Small intestine (tissue), 7 donors: ENCODE measurements at regions not wholly inside any gene's neighbourhood (a gene's known extent, or its start where the extent isn't known, plus 50 kb on each side); places are given as distances from the start of the nearest gene placed in this dataset.

Experiments
- DNase-seq, 2 donors: peaks; one replicate each; pipeline versions ENCODE4 v3.0.0 to v3.0.0-alpha.2; 2013
- FAIRE-seq: peaks from 2 replicates; lab custom pipeline; 2012; peaks lifted over from hg19 to GRCh38; lab: Jason Lieb, UNC
- H3K27ac ChIP-seq, 3 donors: one replicate each; pipeline ENCODE4 v1.5.1; 2013; ENCODE audit warnings: low read length in 2 of 3, mild to moderate bottlenecking in 2 of 3, control low read depth in 1 of 3, inconsistent platforms in 1 of 3, low read depth in 1 of 3, moderate library complexity in 1 of 3
- H3K27me3 ChIP-seq, 3 donors: one replicate each; pipeline ENCODE4 v1.6.1; 2013; ENCODE audit warnings: low read length in 3 of 3, inconsistent platforms in 1 of 3; ENCODE audit not compliant: control insufficient read depth in 3 of 3, insufficient read depth in 3 of 3
- H3K36me3 ChIP-seq, 3 donors: one replicate each; pipeline ENCODE4 v1.6.1; 2013; ENCODE audit warnings: low read length in 3 of 3, inconsistent platforms in 1 of 3, low read depth in 1 of 3, mild to moderate bottlenecking in 1 of 3, moderate library complexity in 1 of 3; ENCODE audit not compliant: control insufficient read depth in 3 of 3, insufficient read depth in 2 of 3
- H3K4me1 ChIP-seq, 3 donors: one replicate each; pipeline ENCODE4 v1.6.1; 2013; ENCODE audit warnings: low read length in 2 of 3, inconsistent platforms in 1 of 3, low read depth in 1 of 3, mild to moderate bottlenecking in 1 of 3, moderate library complexity in 1 of 3; ENCODE audit not compliant: control insufficient read depth in 3 of 3, insufficient read depth in 2 of 3
- H3K4me3 ChIP-seq, 3 donors: one replicate each; pipeline ENCODE4 v1.5.1; 2013; ENCODE audit warnings: low read length in 3 of 3, control low read depth in 1 of 3, inconsistent platforms in 1 of 3, low read depth in 1 of 3, mild to moderate bottlenecking in 1 of 3, moderate library complexity in 1 of 3
- H3K9me3 ChIP-seq, 2 donors: one replicate each; pipeline ENCODE4 v1.6.1; 2013; ENCODE audit warnings: low read depth in 1 of 2, low read length in 1 of 2; ENCODE audit not compliant: control insufficient read depth in 2 of 2, insufficient read depth in 1 of 2
- WGBS, 3 donors: extraction: QIAGEN DNeasy Blood & Tissue Kit; methylation state at CpG; one replicate each; pipeline ENCODE4 v1.1.7; 2013; 5-methylcytosine and 5-hydroxymethylcytosine counted together
- donor health status: healthy with polysubstance abuse.
- donor health status: control.
- donor health status: control.
- donor health status: Bipolar disorder and iron deficiency.
- donor health status: healthy.

- DNase-seq (no peak), FAIRE-seq (no peak)
- H3K4me3 ChIP-seq, result no peak overlapping the region
- H3K4me1 ChIP-seq, result no peaks in the 10 kb centered on the region
- WGBS, 3 donors, result 63 to 82% (median 71%) methylated on average over 1 of the region's 1 CpG
- no peaks in the 10 kb centered on the region for H3K27me3 ChIP-seq
- H3K36me3 ChIP-seq, result no peaks in the 10 kb centered on the region
- peaks cover 0 to 5% of the 10 kb centered on the region in 2 donors for H3K9me3 ChIP-seq
- no peak overlapping the region for H3K27ac ChIP-seq
Measured at GRCh38 chr10:4448030-4448429, 378.0 kb upstream of the AKR1E2 start.

DNA sequence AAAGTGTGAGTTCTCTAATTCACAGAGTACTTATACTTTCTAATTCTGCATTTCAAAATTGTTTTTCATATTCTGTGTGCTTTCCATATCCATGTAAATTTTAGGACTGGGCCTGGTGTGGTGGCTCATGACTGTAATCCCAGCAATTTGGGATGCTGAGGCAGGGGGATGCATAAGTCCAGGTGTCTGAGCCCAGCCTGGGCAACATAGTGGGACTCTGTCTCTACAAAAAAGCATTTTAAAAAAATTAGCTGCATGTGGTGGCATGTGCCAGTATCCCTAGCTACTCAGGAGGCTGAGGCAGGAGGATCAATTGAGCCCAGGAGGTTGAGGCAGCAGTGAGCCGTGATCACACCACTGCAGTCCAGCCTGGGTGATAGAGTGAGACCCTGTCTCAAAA is 382.6 kb upstream of the AKR1E2 start:
- Histone ChIP-seq H3K9me3 (peaks cover 0 to 5% of the 10 kb centered on the region in 2 donors), H3K36me3 (no peaks in the 10 kb centered on the region), H3K4me1 (no peaks in the 10 kb centered on the region), H3K27ac (no peak overlapping the region), H3K27me3 (no peaks in the 10 kb centered on the region), H3K4me3 (no peak overlapping the region)
- WGBS, 3 donors, result 82 to 96% (median 90%) methylated on average over 1 of the region's 1 CpG
- FAIRE-seq (no peak), DNase-seq (no peak)

- FAIRE-seq (no peak), DNase-seq (no peak)
- H3K4me1 ChIP-seq, result no peaks in the 10 kb centered on the region
- no peaks in the 10 kb centered on the region for H3K27me3 ChIP-seq
- H3K4me3 ChIP-seq, result no peak overlapping the region
- no peaks in the 10 kb centered on the region for H3K36me3 ChIP-seq
- H3K27ac ChIP-seq, result no peak overlapping the region
- WGBS, 3 donors, result 86 to 89% (median 88%) methylated on average over 4 of the region's 4 CpGs
- H3K9me3 ChIP-seq, result peaks cover 0 to 5% of the 10 kb centered on the region in 2 donors
Measured at GRCh38 chr10:4442296-4442695, 383.7 kb upstream of the AKR1E2 start.

GRCh38 chr10:4440260-4440659 is 385.7 kb upstream of the AKR1E2 start:
- Histone ChIP-seq H3K9me3 (peaks cover 0 to 5% of the 10 kb centered on the region in 2 donors), H3K27ac (no peak overlapping the region), H3K4me1 (no peaks in the 10 kb centered on the region), H3K36me3 (no peaks in the 10 kb centered on the region), H3K27me3 (peaks cover 0 to 3% (median 0%) of the 10 kb centered on the region in 3 donors), H3K4me3 (no peak overlapping the region)
- DNase-seq (no peak), FAIRE-seq (no peak)
- WGBS, 3 donors, result 90 to 95% (median 91%) methylated on average over 5 of the region's 5 CpGs

DNA sequence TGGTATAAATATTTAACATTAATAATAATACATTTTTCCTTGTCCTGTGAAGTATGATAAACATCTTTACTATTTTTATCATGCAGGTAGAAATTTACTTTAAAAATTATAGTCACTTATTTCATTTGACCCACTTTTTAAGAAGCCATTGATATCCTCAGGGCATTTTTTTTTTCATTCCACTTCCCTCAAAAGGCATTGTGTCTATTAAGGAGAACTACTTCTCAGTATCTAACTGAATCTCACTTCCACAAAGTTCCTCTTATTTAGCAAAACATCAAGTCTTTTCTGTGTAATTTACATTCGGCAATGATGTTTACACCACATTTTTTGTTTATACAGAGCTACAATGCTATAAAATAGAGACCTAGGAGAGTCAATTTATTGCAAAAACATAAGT is 388.2 kb upstream of the AKR1E2 start:
- Histone ChIP-seq H3K4me3 (no peak overlapping the region), H3K9me3 (no peaks in the 10 kb centered on the region), H3K36me3 (no peaks in the 10 kb centered on the region), H3K27me3 (peaks cover 0 to 3% (median 0%) of the 10 kb centered on the region in 3 donors), H3K27ac (no peak overlapping the region), H3K4me1 (no peaks in the 10 kb centered on the region)
- WGBS, 3 donors, result 41 to 66% (median 43%) methylated on average over 1 of the region's 1 CpG
- FAIRE-seq (no peak), DNase-seq (no peak)

DNA sequence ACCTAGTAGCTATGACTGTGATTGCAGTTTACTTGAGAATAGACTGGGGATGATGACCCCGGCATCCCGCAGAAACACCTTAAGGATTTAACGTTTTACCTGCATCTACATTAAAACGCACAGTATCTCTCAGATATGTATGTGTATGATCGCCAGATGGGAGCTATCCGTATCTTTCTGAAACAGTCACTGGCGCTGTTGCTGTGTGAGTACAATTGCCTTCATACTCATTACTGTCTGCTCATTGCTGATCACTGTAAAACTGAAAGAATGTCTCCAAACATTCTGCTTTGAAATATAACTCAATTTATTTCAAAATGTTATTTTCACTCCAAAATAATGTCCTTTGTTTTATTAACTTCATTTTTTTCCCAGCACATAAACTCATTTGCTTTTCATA is 388.9 kb upstream of the AKR1E2 start:
- no peak for FAIRE-seq
- Histone ChIP-seq H3K27ac (no peak overlapping the region), H3K4me1 (no peaks in the 10 kb centered on the region), H3K4me3 (no peak overlapping the region), H3K27me3 (peaks cover 0 to 3% (median 0%) of the 10 kb centered on the region in 3 donors), H3K9me3 (no peaks in the 10 kb centered on the region), H3K36me3 (no peaks in the 10 kb centered on the region)
- DNase-seq, result no peak
- 87 to 92% (median 88%) methylated on average over 7 of the region's 7 CpGs for WGBS, 3 donors

- Histone ChIP-seq H3K27me3 (peaks cover 0 to 3% (median 0%) of the 10 kb centered on the region in 3 donors), H3K27ac (no peak overlapping the region), H3K9me3 (no peaks in the 10 kb centered on the region), H3K4me1 (no peaks in the 10 kb centered on the region), H3K4me3 (no peak overlapping the region), H3K36me3 (no peaks in the 10 kb centered on the region)
- no peak for FAIRE-seq
- DNase-seq, result no peak
Measured at GRCh38 chr10:4436103-4436502, 389.9 kb upstream of the AKR1E2 start.

- H3K27me3 ChIP-seq, result peaks cover 0 to 3% (median 0%) of the 10 kb centered on the region in 3 donors
- DNase-seq (no peak), FAIRE-seq (no peak)
- H3K9me3 ChIP-seq, result no peaks in the 10 kb centered on the region
- no peaks in the 10 kb centered on the region for H3K4me1 ChIP-seq
- H3K27ac ChIP-seq, result no peak overlapping the region
- H3K4me3 ChIP-seq, result no peak overlapping the region
- no peaks in the 10 kb centered on the region for H3K36me3 ChIP-seq
- 82 to 84% (median 84%) methylated on average over 3 of the region's 3 CpGs for WGBS, 3 donors
Measured at GRCh38 chr10:4434516-4435071, 391.4 kb upstream of the AKR1E2 start.

DNA sequence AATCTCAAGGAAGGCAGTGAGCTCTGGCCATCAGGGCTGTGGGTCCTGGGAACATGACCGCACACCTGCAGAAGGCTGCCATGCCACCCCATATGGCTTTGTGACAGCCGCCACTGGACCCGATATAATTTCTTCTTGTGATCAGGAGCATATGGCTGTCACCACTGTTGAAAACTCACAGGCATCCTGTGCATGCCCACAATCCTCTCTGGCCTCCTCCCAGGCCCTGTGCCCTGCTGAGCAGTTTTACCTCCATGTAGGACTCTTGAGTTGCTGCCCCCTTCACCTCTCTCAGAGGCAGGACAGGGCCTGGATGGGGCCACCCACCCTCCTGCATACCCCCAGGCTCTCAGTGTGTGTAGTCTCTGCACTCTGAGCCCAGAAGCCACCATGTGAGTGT is 391.9 kb upstream of the AKR1E2 start:
- FAIRE-seq (no peak), DNase-seq (no peak)
- Histone ChIP-seq H3K4me1 (no peaks in the 10 kb centered on the region), H3K9me3 (no peaks in the 10 kb centered on the region), H3K27ac (no peak overlapping the region), H3K4me3 (no peak overlapping the region), H3K27me3 (peaks cover 0 to 3% (median 0%) of the 10 kb centered on the region in 3 donors), H3K36me3 (no peaks in the 10 kb centered on the region)
- WGBS, 3 donors, result 93 to 96% (median 94%) methylated on average over 3 of the region's 3 CpGs
